ENCODE measurements at regions not wholly inside any gene's neighbourhood (a gene's known extent, or its start where the extent isn't known, plus 50 kb on each side); places are given as distances from the start of the nearest gene placed in this dataset.

DNA sequence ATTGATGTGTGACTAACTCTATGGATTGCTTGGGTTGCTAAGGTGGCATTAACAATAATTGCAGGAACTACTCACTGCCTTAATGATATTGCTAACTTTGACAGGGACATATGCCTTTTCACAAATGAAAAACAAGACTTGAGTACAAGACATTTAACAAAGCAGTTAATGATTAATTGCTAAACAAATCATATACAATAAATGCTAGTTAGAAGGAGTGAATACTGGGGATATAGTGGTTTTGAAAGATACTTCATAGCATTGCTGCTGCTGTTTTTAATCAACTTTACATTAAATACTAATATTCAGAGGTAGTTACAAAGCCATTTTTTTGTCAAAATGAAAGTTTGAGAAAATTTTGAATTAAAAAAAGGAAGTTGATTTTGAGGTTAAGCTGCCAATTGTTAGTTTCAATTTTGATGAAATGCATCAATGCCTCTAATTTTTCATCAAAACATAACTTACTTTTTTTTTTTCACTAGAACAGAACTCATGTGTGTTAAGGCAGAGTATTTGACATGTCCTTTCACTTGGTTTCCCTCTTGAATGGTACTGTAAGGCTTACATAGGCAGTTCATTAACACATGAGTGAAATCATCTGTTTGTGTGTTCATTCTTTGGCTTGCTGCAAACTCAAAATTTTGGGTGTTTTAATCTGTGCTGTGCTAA is 106.2 kb upstream of the SEMA3D start:
- TF ChIP-seq EZH2 (IDR thresholded peaks at IDR 0.05; ENCODE audit: low read depth, low read length, severe bottlenecking) (no peak), KDM1A (IDR thresholded peaks at IDR 0.05; ENCODE audit: borderline replicate concordance, low read length) (no peak), EGR1 (IDR thresholded peaks at IDR 0.05; ENCODE audit: borderline replicate concordance, low read depth, low read length) (no peak), POLR2AphosphoS5 (IDR thresholded peaks at IDR 0.05; ENCODE audit: low read depth, low read length) (no peak), MAFK (IDR thresholded peaks at IDR 0.05; ENCODE audit: low read depth, low read length) (no peak), POLR2A (IDR thresholded peaks at IDR 0.05; ENCODE audit: control extremely low read depth in 1 of 2, low read depth in 2 of 2, low read length in 2 of 2) (no peak), CHD1 (IDR thresholded peaks at IDR 0.05; ENCODE audit: low read depth, low read length) (no peak), SAP30 (IDR thresholded peaks at IDR 0.05; ENCODE audit: insufficient read depth, insufficient replicate concordance, low read length) (no peak), CREB1 (IDR thresholded peaks at IDR 0.05) (no peak), TAF1 (IDR thresholded peaks at IDR 0.05; ENCODE audit: low read depth, low read length) (no peak)
- TF ChIP-seq, protein P1, sequence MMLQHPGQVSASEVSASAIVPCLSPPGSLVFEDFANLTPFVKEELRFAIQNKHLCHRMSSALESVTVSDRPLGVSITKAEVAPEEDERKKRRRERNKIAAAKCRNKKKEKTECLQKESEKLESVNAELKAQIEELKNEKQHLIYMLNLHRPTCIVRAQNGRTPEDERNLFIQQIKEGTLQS (IDR thresholded peaks at IDR 0.05; ENCODE audit: insufficient read depth, low read depth, low read length) = no peak
- TF ChIP-seq, protein P2, sequence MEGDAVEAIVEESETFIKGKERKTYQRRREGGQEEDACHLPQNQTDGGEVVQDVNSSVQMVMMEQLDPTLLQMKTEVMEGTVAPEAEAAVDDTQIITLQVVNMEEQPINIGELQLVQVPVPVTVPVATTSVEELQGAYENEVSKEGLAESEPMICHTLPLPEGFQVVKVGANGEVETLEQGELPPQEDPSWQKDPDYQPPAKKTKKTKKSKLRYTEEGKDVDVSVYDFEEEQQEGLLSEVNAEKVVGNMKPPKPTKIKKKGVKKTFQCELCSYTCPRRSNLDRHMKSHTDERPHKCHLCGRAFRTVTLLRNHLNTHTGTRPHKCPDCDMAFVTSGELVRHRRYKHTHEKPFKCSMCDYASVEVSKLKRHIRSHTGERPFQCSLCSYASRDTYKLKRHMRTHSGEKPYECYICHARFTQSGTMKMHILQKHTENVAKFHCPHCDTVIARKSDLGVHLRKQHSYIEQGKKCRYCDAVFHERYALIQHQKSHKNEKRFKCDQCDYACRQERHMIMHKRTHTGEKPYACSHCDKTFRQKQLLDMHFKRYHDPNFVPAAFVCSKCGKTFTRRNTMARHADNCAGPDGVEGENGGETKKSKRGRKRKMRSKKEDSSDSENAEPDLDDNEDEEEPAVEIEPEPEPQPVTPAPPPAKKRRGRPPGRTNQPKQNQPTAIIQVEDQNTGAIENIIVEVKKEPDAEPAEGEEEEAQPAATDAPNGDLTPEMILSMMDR (IDR thresholded peaks at IDR 0.05; ENCODE audit: control extremely low read depth in 1 of 3, insufficient read depth in 1 of 3, low read depth in 1 of 3, low read length in 3 of 3) = no peak

Data from H1 (cell line).